CD4-positive, CD25-positive, alpha-beta regulatory T cell (primary cell): ENCODE measurements at regions not wholly inside any gene's neighbourhood (a gene's known extent, or its start where the extent isn't known, plus 50 kb on each side); places are given as distances from the start of the nearest gene placed in this dataset.

Source experiments
- ATAC-seq, 2 donors: fragments of 150-1000 bp; cut with Tn5 transposase; one replicate each; pipeline ENCODE4 v1.10.0; 2021; ENCODE audit warnings: low read depth in 2 of 2, moderate number of reproducible peaks in 2 of 2, moderate library complexity in 1 of 2
- DNase-seq, 3 donors: peaks; one replicate each; pipeline versions ENCODE4 v3.0.0 to v3.0.0-alpha.2; 2012 to 2022; ENCODE audit warnings: mixed read lengths in 1 of 3
- H3K27ac ChIP-seq: one replicate; pipeline ENCODE4 v1.7.0; 2013; ENCODE audit warnings: mild to moderate bottlenecking, low read length; ENCODE audit not compliant: insufficient read depth, poor library complexity, severe bottlenecking
- H3K27me3 ChIP-seq: one replicate; pipeline ENCODE4 v1.7.0; 2013; ENCODE audit warnings: low read length; ENCODE audit not compliant: control insufficient read depth, insufficient read depth
- H3K36me3 ChIP-seq: one replicate; pipeline ENCODE4 v1.7.0; 2013; ENCODE audit warnings: mild to moderate bottlenecking, low read length, moderate library complexity; ENCODE audit not compliant: control insufficient read depth, insufficient read depth
- H3K4me1 ChIP-seq: 2 replicates; pipeline ENCODE4 v1.7.0; 2013; ENCODE audit warnings: mild to moderate bottlenecking, low read length; ENCODE audit not compliant: insufficient read depth, control insufficient read depth, poor library complexity, severe bottlenecking
- H3K4me3 ChIP-seq: one replicate; pipeline ENCODE4 v1.7.0; 2013; ENCODE audit warnings: low read depth, mild to moderate bottlenecking, low read length, moderate library complexity
- H3K9me3 ChIP-seq, 2 experiments: 1 replicate in 1 of 2; 2 replicates in 1 of 2; pipeline ENCODE4 v1.7.0; 2013; ENCODE audit warnings: low read length in 2 of 2, mild to moderate bottlenecking in 1 of 2, moderate library complexity in 1 of 2; ENCODE audit not compliant: control insufficient read depth in 2 of 2
- H3K27ac Mint-ChIP-seq, 3 donors: one replicate each; pipeline ENCODE4 v1.8.0; 2020 to 2022; ENCODE audit warnings: mild to moderate bottlenecking in 3 of 3, mixed read lengths in 3 of 3, moderate library complexity in 2 of 3
- H3K27me3 Mint-ChIP-seq: one replicate; pipeline ENCODE4 v1.8.0; 2022; ENCODE audit warnings: mild to moderate bottlenecking, mixed read lengths
- H3K36me3 Mint-ChIP-seq: one replicate; pipeline ENCODE4 v1.8.0; 2020; ENCODE audit warnings: mixed read lengths
- H3K4me1 Mint-ChIP-seq, 4 donors: one replicate each; pipeline ENCODE4 v1.8.0; 2020 to 2022; ENCODE audit warnings: mixed read lengths in 4 of 4, mild to moderate bottlenecking in 1 of 4
- H3K4me3 Mint-ChIP-seq, 4 donors: one replicate each; pipeline ENCODE4 v1.8.0; 2020 to 2022; ENCODE audit warnings: mild to moderate bottlenecking in 4 of 4, mixed read lengths in 4 of 4, moderate library complexity in 3 of 4
- H3K9me3 Mint-ChIP-seq, 7 donors: one replicate each; pipeline ENCODE4 v1.8.0; 2020 to 2022; ENCODE audit warnings: mixed read lengths in 7 of 7, mild to moderate bottlenecking in 3 of 7, moderate library complexity in 2 of 7

DNA sequence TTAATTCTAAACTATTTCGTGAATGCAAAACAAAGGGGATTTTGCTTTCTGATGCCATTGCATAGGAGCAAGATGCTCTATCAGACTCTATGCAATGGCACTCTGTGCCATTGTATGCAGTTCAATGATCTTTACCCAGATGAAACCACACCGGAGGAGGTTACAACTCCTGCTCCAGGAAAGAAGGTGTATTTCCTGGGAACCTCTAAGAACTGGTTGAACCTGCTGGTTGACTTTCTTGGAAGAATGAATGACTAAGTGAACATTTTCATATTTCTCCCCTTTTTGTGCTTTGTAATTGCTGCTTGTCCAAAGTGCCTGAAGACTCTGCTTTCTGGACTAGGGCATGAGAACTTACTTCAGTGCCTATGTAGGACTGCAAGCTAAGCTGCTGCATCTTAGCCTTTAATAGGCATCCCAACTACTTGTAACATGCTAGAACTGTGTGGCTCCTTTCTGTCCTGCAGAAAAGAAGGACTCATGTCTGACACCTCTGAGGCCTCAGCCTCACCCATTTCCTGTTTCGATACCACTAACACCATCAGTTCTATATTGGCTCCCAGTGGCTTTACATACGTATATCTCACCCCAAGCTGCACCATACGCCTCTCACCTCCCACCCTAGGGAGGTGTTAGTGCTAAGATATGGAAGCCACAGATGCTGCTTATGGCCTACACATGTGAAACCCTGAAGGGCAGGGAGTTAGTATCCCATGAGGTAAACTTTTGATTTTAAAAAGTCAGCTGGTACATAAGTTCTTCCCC lies 193.5 kb upstream of the CNOT2 start:
- peak in 1 of 2 donors; percentile 34 for ATAC-seq
- H3K36me3 ChIP-seq: no peaks in the 10 kb centered on the region
- peak in 1 of 3 donors; percentile 23 for DNase-seq
- H3K4me1 ChIP-seq: no peaks in the 10 kb centered on the region
- no peaks in the 10 kb centered on the region for H3K4me1 Mint-ChIP-seq
- no peaks in the 10 kb centered on the region for H3K9me3 Mint-ChIP-seq
- no peaks in the 10 kb centered on the region for H3K9me3 ChIP-seq
- H3K36me3 Mint-ChIP-seq: no peaks in the 10 kb centered on the region
- H3K27me3 ChIP-seq: no peaks in the 10 kb centered on the region
- no peak overlapping the region for H3K4me3 ChIP-seq
- H3K27me3 Mint-ChIP-seq: peaks cover 4% of the 10 kb centered on the region
- H3K27ac ChIP-seq: no peak overlapping the region
- H3K27ac Mint-ChIP-seq: peak overlapping the region in 1 of 3 donors; percentile 50
- H3K4me3 Mint-ChIP-seq: no peak overlapping the region

DNA sequence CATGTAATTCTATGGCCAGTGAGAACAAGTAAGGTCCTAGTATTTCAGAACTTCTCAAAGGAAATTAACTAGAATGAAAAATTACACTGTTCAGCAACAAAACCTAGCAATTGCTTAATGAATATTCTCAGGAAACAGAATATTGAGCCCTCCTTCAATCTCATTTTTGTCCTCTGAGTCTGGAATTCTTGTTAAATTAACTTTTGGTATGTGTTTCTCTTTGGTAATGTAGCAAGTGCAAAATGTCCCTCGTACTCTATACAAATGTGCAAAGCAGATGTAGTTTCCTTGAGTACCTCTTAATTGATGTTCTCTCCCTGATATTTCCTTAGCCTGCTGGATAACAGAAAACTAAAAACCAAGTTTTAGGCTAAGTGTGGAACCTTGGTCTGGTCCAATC lies 190.8 kb upstream of the CNOT2 start:
- Histone ChIP-seq H3K36me3 (no peaks in the 10 kb centered on the region), H3K4me3 (no peak overlapping the region), H3K4me1 (no peaks in the 10 kb centered on the region), H3K27ac (no peak overlapping the region), H3K9me3 (no peaks in the 10 kb centered on the region), H3K27me3 (no peaks in the 10 kb centered on the region)
- no peak for ATAC-seq
- H3K27me3 Mint-ChIP-seq: peaks cover 4% of the 10 kb centered on the region
- no peaks in the 10 kb centered on the region for H3K4me1 Mint-ChIP-seq
- H3K27ac Mint-ChIP-seq: no peak overlapping the region
- no peaks in the 10 kb centered on the region for H3K36me3 Mint-ChIP-seq
- DNase-seq: no peak
- H3K4me3 Mint-ChIP-seq: no peak overlapping the region
- no peaks in the 10 kb centered on the region for H3K9me3 Mint-ChIP-seq

- Histone ChIP-seq H3K4me3 (no peak overlapping the region), H3K36me3 (no peaks in the 10 kb centered on the region), H3K27me3 (no peaks in the 10 kb centered on the region), H3K27ac (no peak overlapping the region), H3K9me3 (no peaks in the 10 kb centered on the region), H3K4me1 (no peaks in the 10 kb centered on the region)
- DNase-seq (no peak), ATAC-seq (no peak)
- Mint-ChIP-seq H3K36me3 (no peaks in the 10 kb centered on the region), H3K9me3 (no peaks in the 10 kb centered on the region), H3K4me1 (no peaks in the 10 kb centered on the region), H3K27me3 (peaks cover 4% of the 10 kb centered on the region), H3K4me3 (no peak overlapping the region), H3K27ac (no peak overlapping the region)
These were observed 190.2 kb upstream of the CNOT2 start for GRCh38 chr12:70052931-70053497.

DNA sequence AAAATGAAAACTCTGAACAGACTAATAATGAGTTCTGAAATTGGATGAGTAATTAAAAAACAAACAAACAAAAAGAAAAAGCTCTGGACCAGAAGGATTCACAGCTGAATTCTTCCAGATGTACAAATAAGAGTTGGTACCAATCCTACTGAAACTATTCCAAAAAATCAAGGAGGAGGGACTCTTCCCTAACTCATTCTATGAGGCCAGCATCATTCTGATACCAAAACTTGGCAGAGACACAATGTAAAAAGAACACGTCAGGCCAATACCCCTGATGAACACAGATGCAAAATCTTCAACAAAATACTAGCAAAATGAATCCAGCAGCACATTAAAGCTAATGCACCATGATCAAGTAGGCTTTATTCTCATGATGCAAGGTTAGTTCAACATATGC lies 183.9 kb upstream of the CNOT2 start:
- no peak overlapping the region for H3K27ac Mint-ChIP-seq
- Histone ChIP-seq H3K4me3 (no peak overlapping the region), H3K9me3 (no peaks in the 10 kb centered on the region), H3K27ac (no peak overlapping the region), H3K4me1 (no peaks in the 10 kb centered on the region), H3K27me3 (no peaks in the 10 kb centered on the region), H3K36me3 (no peaks in the 10 kb centered on the region)
- peaks cover 0 to 2% (median 0%) of the 10 kb centered on the region in 7 donors for H3K9me3 Mint-ChIP-seq
- no peak overlapping the region for H3K4me3 Mint-ChIP-seq
- H3K36me3 Mint-ChIP-seq: no peaks in the 10 kb centered on the region
- ATAC-seq: no peak
- H3K27me3 Mint-ChIP-seq: peaks cover 8% of the 10 kb centered on the region
- H3K4me1 Mint-ChIP-seq: no peaks in the 10 kb centered on the region
- no peak for DNase-seq

DNA sequence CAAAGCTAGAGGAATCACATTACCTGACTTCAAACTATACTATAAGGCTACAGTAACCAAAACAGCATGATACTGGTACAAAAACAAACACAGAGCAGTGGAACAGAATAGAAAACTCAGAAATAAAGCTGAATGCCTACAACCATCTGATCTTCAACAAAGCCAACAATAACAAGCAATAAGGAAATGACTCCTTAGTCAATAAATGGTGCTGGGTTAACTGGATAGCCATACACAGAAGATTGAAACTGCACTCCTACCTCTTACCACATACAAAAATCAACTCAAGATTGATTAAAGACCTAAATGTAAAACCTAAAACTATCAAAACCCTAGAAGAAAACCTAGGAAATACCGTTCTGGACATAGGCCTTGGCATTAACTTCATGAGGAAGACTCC lies 182.6 kb upstream of the CNOT2 start:
- ATAC-seq (no peak), DNase-seq (no peak)
- Histone ChIP-seq H3K27me3 (no peaks in the 10 kb centered on the region), H3K4me3 (no peak overlapping the region), H3K36me3 (no peaks in the 10 kb centered on the region), H3K27ac (no peak overlapping the region), H3K4me1 (no peaks in the 10 kb centered on the region), H3K9me3 (no peaks in the 10 kb centered on the region)
- H3K27ac Mint-ChIP-seq: no peak overlapping the region
- H3K36me3 Mint-ChIP-seq: no peaks in the 10 kb centered on the region
- H3K4me3 Mint-ChIP-seq: no peak overlapping the region
- no peaks in the 10 kb centered on the region for H3K4me1 Mint-ChIP-seq
- H3K27me3 Mint-ChIP-seq: peaks cover 4% of the 10 kb centered on the region
- H3K9me3 Mint-ChIP-seq: peaks cover 0 to 2% (median 0%) of the 10 kb centered on the region in 7 donors

DNA sequence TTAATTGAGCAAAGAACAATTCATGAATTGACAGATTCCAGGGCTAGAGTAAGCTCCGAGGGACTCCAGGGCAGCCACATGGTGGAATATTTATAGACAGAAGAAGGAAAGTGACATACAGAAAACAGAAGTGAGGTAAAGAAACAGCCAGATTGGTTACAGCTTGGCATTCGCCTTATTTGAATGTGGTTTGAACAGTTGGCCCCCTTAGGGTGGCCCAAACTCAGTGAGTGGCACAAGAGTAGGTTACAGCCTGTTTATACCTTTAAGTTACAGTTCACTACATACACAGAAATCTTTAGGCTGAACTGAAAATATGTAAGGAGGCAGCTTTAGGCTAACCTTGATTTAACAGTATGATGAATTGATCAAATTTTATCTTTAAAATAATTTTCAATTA lies 174.5 kb upstream of the CNOT2 start:
- Histone ChIP-seq H3K9me3 (no peaks in the 10 kb centered on the region), H3K36me3 (no peaks in the 10 kb centered on the region), H3K4me3 (no peak overlapping the region), H3K27ac (no peak overlapping the region), H3K27me3 (no peaks in the 10 kb centered on the region), H3K4me1 (no peaks in the 10 kb centered on the region)
- Mint-ChIP-seq H3K36me3 (no peaks in the 10 kb centered on the region), H3K4me3 (no peak overlapping the region), H3K9me3 (peaks cover 0 to 2% (median 0%) of the 10 kb centered on the region in 7 donors), H3K27me3 (no peaks in the 10 kb centered on the region), H3K4me1 (no peaks in the 10 kb centered on the region), H3K27ac (no peak overlapping the region)
- ATAC-seq (no peak), DNase-seq (no peak)

GRCh38 chr12:70069221-70070105 lies 173.8 kb upstream of the CNOT2 start:
- ATAC-seq (no peak), DNase-seq (no peak)
- no peaks in the 10 kb centered on the region for H3K4me1 Mint-ChIP-seq
- H3K27me3 ChIP-seq: no peaks in the 10 kb centered on the region
- H3K27ac ChIP-seq: no peak overlapping the region
- no peaks in the 10 kb centered on the region for H3K9me3 Mint-ChIP-seq
- no peaks in the 10 kb centered on the region for H3K36me3 Mint-ChIP-seq
- H3K27me3 Mint-ChIP-seq: no peaks in the 10 kb centered on the region
- no peak overlapping the region for H3K4me3 Mint-ChIP-seq
- no peaks in the 10 kb centered on the region for H3K9me3 ChIP-seq
- H3K4me3 ChIP-seq: no peak overlapping the region
- no peak overlapping the region for H3K27ac Mint-ChIP-seq
- no peaks in the 10 kb centered on the region for H3K4me1 ChIP-seq
- H3K36me3 ChIP-seq: no peaks in the 10 kb centered on the region
